Activated T-helper 1 cell treated with anti-CD3 and anti-CD28 coated beads, Interleukin-2, amount 50 U/mL, for 16 hours (primary cell): ENCODE measurements at regions not wholly inside any gene's neighbourhood (a gene's known extent, or its start where the extent isn't known, plus 50 kb on each side); places are given as distances from the start of the nearest gene placed in this dataset.
"Not testable (repeated sequence)": the region's sequence is repeated elsewhere in the genome, so short reads cannot be mapped to it uniquely, and the experiment has no call there.

Source experiments
- DNase-seq, 2 donors: peaks; one replicate each; pipeline ENCODE4 v3.0.0-alpha.2; 2020; ENCODE audit warnings: low read depth in 1 of 2, low spot score in 1 of 2

GRCh38 chr12:127987199-127987901 is 279.6 kb upstream of the TMEM132C start:
- DNase-seq, result no peak

GRCh38 chr12:127991485-127991884 is 275.5 kb upstream of the TMEM132C start:
- DNase-seq, result no peak

GRCh38 chr12:127998988-127999387 is 268.0 kb upstream of the TMEM132C start:
- no peak for DNase-seq

GRCh38 chr12:128004383-128004938 is 262.5 kb upstream of the TMEM132C start:
- no peak for DNase-seq

- no peak for DNase-seq
Measured at GRCh38 chr12:128007250-128007649, 259.7 kb upstream of the TMEM132C start.

GRCh38 chr12:128008341-128008740 is 258.6 kb upstream of the TMEM132C start:
- DNase-seq, result no peak

GRCh38 chr12:128009108-128009507 is 257.9 kb upstream of the TMEM132C start:
- DNase-seq, result no peak

GRCh38 chr12:128012110-128012509 is 254.9 kb upstream of the TMEM132C start:
- DNase-seq, result no peak

- no peak for DNase-seq
Measured at GRCh38 chr12:128015276-128015675, 251.7 kb upstream of the TMEM132C start.

GRCh38 chr12:128018067-128018466 is 248.9 kb upstream of the TMEM132C start:
- DNase-seq, result no peak

- no peak for DNase-seq
Measured at GRCh38 chr12:128019996-128020544, 246.9 kb upstream of the TMEM132C start.

- no peak for DNase-seq
Measured at GRCh38 chr12:128021561-128021960, 245.4 kb upstream of the TMEM132C start.

GRCh38 chr12:128025589-128026245 is 241.3 kb upstream of the TMEM132C start:
- no peak for DNase-seq

- no peak for DNase-seq
Measured at GRCh38 chr12:128026696-128027574, 240.0 kb upstream of the TMEM132C start.

- no peak for DNase-seq
Measured at GRCh38 chr12:128033473-128033872, 233.5 kb upstream of the TMEM132C start.

- no peak for DNase-seq
Measured at GRCh38 chr12:128040971-128041370, 226.0 kb upstream of the TMEM132C start.

- DNase-seq, result not testable (repeated sequence)
Measured at GRCh38 chr12:128042283-128042682, 224.7 kb upstream of the TMEM132C start.

GRCh38 chr12:128042825-128043224 is 224.1 kb upstream of the TMEM132C start:
- no peak for DNase-seq

GRCh38 chr12:128043317-128043716 is 223.7 kb upstream of the TMEM132C start:
- no peak for DNase-seq

- no peak for DNase-seq
Measured at GRCh38 chr12:128047266-128048060, 219.5 kb upstream of the TMEM132C start.
